Stomach (tissue), 8 donors: ENCODE measurements at regions not wholly inside any gene's neighbourhood (a gene's known extent, or its start where the extent isn't known, plus 50 kb on each side); places are given as distances from the start of the nearest gene placed in this dataset.

ENCODE experiments used
- DNase-seq, 2 donors: peaks; one replicate each; pipeline versions ENCODE4 v3.0.0 to v3.0.0-alpha.2; 2013 to 2019
- H3K27ac ChIP-seq, 5 donors: fragments of 200-600 bp in 4 of 5; sonication (generic) in 4 of 5; one replicate each; pipeline ENCODE4 v1.5.1; 2013 to 2019; ENCODE audit warnings: mild to moderate bottlenecking in 1 of 5, moderate library complexity in 1 of 5
- H3K27me3 ChIP-seq, 3 donors: fragments of 200-600 bp; sonication (generic); one replicate each; pipeline ENCODE4 v1.5.1; 2017 to 2019; ENCODE audit warnings: mixed run types in 1 of 3
- H3K36me3 ChIP-seq, 4 donors: fragments of 200-600 bp; sonication (generic); 1 replicate in 3 of 4; 2 replicates in 1 of 4; pipeline ENCODE4 v1.5.1; 2016 to 2019
- H3K4me1 ChIP-seq, 4 donors: fragments of 200-600 bp; sonication (generic); one replicate each; pipeline ENCODE4 v1.5.1; 2016 to 2019
- H3K4me3 ChIP-seq, 4 donors: fragments of 200-600 bp; sonication (generic) in 3 of 4; one replicate each; pipeline ENCODE4 v1.5.1; 2016 to 2019; ENCODE audit warnings: mild to moderate bottlenecking in 1 of 4
- H3K9me3 ChIP-seq, 4 donors: fragments of 200-600 bp; sonication (generic); one replicate each; pipeline ENCODE4 v1.5.1; 2016 to 2019
- EP300 ChIP-seq: sonication (generic); formaldehyde crosslinking; IDR thresholded peaks from one replicate; pipeline ENCODE4 v1.6.1; 2017; ENCODE audit warnings: antibody characterized with exemption
- POLR2A ChIP-seq, 4 donors: fragments of 450-650 bp; IDR thresholded peaks; one replicate each; pipeline ENCODE4 v1.6.1; 2016; ENCODE audit warnings: antibody characterized with exemption in 4 of 4, control low read depth in 2 of 4, mild to moderate bottlenecking in 1 of 4, moderate library complexity in 1 of 4
- POLR2AphosphoS5 ChIP-seq, 3 donors: sonication (generic); formaldehyde crosslinking; IDR thresholded peaks; one replicate each; pipeline ENCODE4 v1.6.1; 2016; ENCODE audit warnings: antibody characterized with exemption in 3 of 3
- WGBS, 5 donors: extraction: QIAGEN DNeasy Blood & Tissue Kit in 3 of 5; methylation state at CpG; one replicate each; pipeline versions ENCODE4 v1.1.5 to v1.1.7; 2013 to 2018; 5-methylcytosine and 5-hydroxymethylcytosine counted together
- intact Hi-C: fragments of 100-400 bp; cut with DNase I; formaldehyde crosslinking; loops from one replicate; pipeline ENCODE4 v1.15.1; 2023; ENCODE audit warnings: low total_unique reads
- TF ChIP-seq, protein P1 (sequence below), 7 experiments: fragments of 450-650 bp in 4 of 7; fragments of 200-600 bp in 3 of 7; sonication (generic) in 3 of 7; IDR thresholded peaks; one replicate each; pipeline ENCODE4 v1.5.1; 2016 to 2019; ENCODE audit warnings: antibody characterized with exemption in 7 of 7, control low read depth in 2 of 7, mild to moderate bottlenecking in 1 of 7
- donor health status: healthy with polysubstance abuse.
- donor health status: Bipolar disorder and iron deficiency.
- donor health status: healthy.

DNA sequence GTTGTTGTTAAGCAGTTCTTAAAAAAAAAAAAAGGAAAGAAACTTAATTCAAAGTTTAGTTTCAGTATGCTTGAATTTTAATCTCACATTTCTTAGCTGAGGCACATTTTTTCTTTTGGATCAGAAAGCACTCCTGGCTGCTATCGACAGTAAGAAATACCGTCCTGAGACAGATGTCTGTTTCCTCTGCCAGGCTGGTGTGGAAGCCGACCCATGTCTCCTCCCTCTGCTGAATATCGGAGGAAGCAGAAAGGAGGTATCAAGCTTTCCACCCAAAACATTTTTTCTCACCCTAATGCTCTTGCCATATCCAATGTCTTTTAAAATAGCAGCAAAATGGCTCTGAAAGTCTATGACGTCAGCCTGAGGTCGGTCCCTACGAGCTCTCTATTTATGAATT lies 208.1 kb downstream of the TLE4 start:
- H3K36me3 ChIP-seq = no peaks in the 10 kb centered on the region
- TF ChIP-seq, protein P1, sequence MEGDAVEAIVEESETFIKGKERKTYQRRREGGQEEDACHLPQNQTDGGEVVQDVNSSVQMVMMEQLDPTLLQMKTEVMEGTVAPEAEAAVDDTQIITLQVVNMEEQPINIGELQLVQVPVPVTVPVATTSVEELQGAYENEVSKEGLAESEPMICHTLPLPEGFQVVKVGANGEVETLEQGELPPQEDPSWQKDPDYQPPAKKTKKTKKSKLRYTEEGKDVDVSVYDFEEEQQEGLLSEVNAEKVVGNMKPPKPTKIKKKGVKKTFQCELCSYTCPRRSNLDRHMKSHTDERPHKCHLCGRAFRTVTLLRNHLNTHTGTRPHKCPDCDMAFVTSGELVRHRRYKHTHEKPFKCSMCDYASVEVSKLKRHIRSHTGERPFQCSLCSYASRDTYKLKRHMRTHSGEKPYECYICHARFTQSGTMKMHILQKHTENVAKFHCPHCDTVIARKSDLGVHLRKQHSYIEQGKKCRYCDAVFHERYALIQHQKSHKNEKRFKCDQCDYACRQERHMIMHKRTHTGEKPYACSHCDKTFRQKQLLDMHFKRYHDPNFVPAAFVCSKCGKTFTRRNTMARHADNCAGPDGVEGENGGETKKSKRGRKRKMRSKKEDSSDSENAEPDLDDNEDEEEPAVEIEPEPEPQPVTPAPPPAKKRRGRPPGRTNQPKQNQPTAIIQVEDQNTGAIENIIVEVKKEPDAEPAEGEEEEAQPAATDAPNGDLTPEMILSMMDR (IDR thresholded peaks at IDR 0.05) = no peak
- TF ChIP-seq POLR2A (IDR thresholded peaks at IDR 0.05) (no peak), EP300 (no peak), POLR2AphosphoS5 (IDR thresholded peaks at IDR 0.05) (no peak)
- no peaks in the 10 kb centered on the region for H3K4me1 ChIP-seq
- H3K9me3 ChIP-seq = no peaks in the 10 kb centered on the region
- WGBS, 5 donors = 76 to 93% (median 90%) methylated on average over 7 of the region's 7 CpGs
- intact Hi-C loops = no loop called here
- no peak overlapping the region for H3K4me3 ChIP-seq
- no peaks in the 10 kb centered on the region for H3K27me3 ChIP-seq
- no peak overlapping the region for H3K27ac ChIP-seq
- DNase-seq = no peak

DNA sequence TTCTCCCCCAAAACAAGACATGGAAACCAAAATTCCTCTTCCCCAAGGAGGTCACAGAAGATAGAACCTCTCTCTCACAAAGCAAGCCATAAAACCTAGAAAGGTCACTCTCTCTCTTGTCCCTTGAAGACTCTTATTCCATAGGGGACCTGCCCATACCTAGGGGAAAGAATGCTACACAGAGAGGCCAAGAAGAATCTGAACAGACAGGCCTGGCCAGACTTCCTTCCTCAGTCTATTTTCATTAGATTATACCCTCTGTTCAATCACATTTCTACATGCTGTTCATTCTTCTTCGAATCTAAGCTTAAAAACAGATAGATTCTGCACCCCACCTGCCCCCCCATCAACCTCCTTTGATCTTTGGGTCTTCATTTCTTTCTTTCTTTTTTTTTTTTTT lies 206.8 kb downstream of the TLE4 start:
- WGBS, 5 donors = 46 to 97% (median 88%) methylated on average over 1 of the region's 1 CpG

DNA sequence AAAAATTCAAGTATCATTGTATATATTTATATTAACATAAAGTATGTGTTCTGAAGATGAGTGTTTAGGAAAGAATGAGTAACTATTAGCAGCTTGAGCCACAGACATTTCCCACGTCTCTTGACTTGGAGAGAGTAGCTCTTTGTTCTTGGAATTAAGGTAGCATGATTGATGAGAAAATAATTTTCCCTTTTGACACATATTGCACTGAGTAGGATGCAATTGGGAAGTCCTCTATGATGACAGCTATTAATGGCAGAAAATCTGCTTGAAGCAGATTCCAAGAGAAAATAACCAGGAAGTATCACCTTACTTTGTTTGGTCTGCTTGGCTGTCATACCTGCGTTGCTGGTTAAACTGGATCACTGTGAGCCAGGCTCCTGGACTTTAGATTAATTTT lies 204.8 kb downstream of the TLE4 start:
- H3K4me3 ChIP-seq = no peak overlapping the region
- no peak for DNase-seq
- H3K27me3 ChIP-seq = no peaks in the 10 kb centered on the region
- no peaks in the 10 kb centered on the region for H3K4me1 ChIP-seq
- 43 to 58% (median 49%) methylated on average over 2 of the region's 2 CpGs for WGBS, 5 donors
- intact Hi-C loops = no loop called here
- H3K9me3 ChIP-seq = no peaks in the 10 kb centered on the region
- no peaks in the 10 kb centered on the region for H3K36me3 ChIP-seq
- no peak for TF ChIP-seq POLR2AphosphoS5 (IDR thresholded peaks at IDR 0.05)
- TF ChIP-seq EP300 = no peak
- TF ChIP-seq, protein P1 (IDR thresholded peaks at IDR 0.05) = no peak
- no peak for TF ChIP-seq POLR2A (IDR thresholded peaks at IDR 0.05)
- H3K27ac ChIP-seq = no peak overlapping the region

More for the DNA sequence above, 206.8 kb downstream of the TLE4 start:
- intact Hi-C loops = no loop called here
- Histone ChIP-seq H3K36me3 (no peaks in the 10 kb centered on the region), H3K9me3 (no peaks in the 10 kb centered on the region), H3K4me3 (no peak overlapping the region), H3K27me3 (no peaks in the 10 kb centered on the region), H3K27ac (no peak overlapping the region), H3K4me1 (no peaks in the 10 kb centered on the region)
- TF ChIP-seq, protein P1 (IDR thresholded peaks at IDR 0.05) = no peak
- TF ChIP-seq EP300 (no peak), POLR2AphosphoS5 (IDR thresholded peaks at IDR 0.05) (no peak), POLR2A (IDR thresholded peaks at IDR 0.05) (no peak)
- no peak for DNase-seq
